GM21529 (cell line): ENCODE measurements at regions not wholly inside any gene's neighbourhood (a gene's known extent, or its start where the extent isn't known, plus 50 kb on each side); places are given as distances from the start of the nearest gene placed in this dataset.

Experiments
- ATAC-seq: cut with Tn5 transposase; IDR thresholded peaks from one replicate; pipeline ENCODE4 v1.9.1; 2021; ENCODE audit not compliant: unreplicated experiment

- ATAC-seq: no peak
These were observed 128.1 kb downstream of the TEX29 start for GRCh38 chr13:111448504-111448903.

GRCh38 chr13:111449041-111449440 is 128.6 kb downstream of the TEX29 start:
- no peak for ATAC-seq

- ATAC-seq: no peak
These were observed 131.0 kb downstream of the TEX29 start for GRCh38 chr13:111451402-111451801.

GRCh38 chr13:111456452-111457230 is 136.2 kb downstream of the TEX29 start:
- ATAC-seq: no peak

GRCh38 chr13:111458001-111458531 is 137.6 kb downstream of the TEX29 start:
- ATAC-seq: no peak

- ATAC-seq: no peak
These were observed 138.3 kb downstream of the TEX29 start for GRCh38 chr13:111458739-111459138.

- no peak for ATAC-seq
These were observed 139.5 kb downstream of the TEX29 start for GRCh38 chr13:111459803-111460547.

GRCh38 chr13:111460548-111461444 is 140.4 kb downstream of the TEX29 start:
- no peak for ATAC-seq

- ATAC-seq: no peak
These were observed 141.2 kb downstream of the TEX29 start for GRCh38 chr13:111461445-111462149.

- no peak for ATAC-seq
These were observed 141.9 kb downstream of the TEX29 start for GRCh38 chr13:111462221-111462764.

- ATAC-seq: no peak
These were observed 142.5 kb downstream of the TEX29 start for GRCh38 chr13:111462944-111463343.

GRCh38 chr13:111467111-111467890 is 146.9 kb downstream of the TEX29 start:
- ATAC-seq: no peak

- no peak for ATAC-seq
These were observed 147.9 kb downstream of the TEX29 start for GRCh38 chr13:111468037-111468959.

- no peak for ATAC-seq
These were observed 149.0 kb downstream of the TEX29 start for GRCh38 chr13:111469450-111469849.

- no peak for ATAC-seq
These were observed 149.6 kb downstream of the TEX29 start for GRCh38 chr13:111469916-111470506.

GRCh38 chr13:111470933-111471332 is 150.5 kb downstream of the TEX29 start:
- no peak for ATAC-seq

GRCh38 chr13:111472083-111472482 is 151.6 kb downstream of the TEX29 start:
- ATAC-seq: no peak
